Activated naive CD4-positive, alpha-beta T cell treated with anti-CD3 and anti-CD28 coated beads for 36 hours (primary cell): ENCODE measurements at regions not wholly inside any gene's neighbourhood (a gene's known extent, or its start where the extent isn't known, plus 50 kb on each side); places are given as distances from the start of the nearest gene placed in this dataset.

ENCODE experiments used
- CTCF ChIA-PET: fragments of 350-600 bp; sonication (Branson Sonifier 250); formaldehyde crosslinking; loops from one replicate; lab custom pipeline; 2021; ENCODE audit warnings: antibody characterized with exemption; lab: Charles Lee
- DNase-seq: peaks from one replicate; pipeline ENCODE4 v3.0.0-alpha.2; 2020
- H3K27ac Mint-ChIP-seq: one replicate; pipeline ENCODE4 v1.8.0; 2021; ENCODE audit warnings: mild to moderate bottlenecking, mixed read lengths
- H3K27me3 Mint-ChIP-seq: one replicate; pipeline ENCODE4 v1.8.0; 2021; ENCODE audit warnings: low read depth, mixed read lengths
- H3K36me3 Mint-ChIP-seq: one replicate; pipeline ENCODE4 v1.8.0; 2021; ENCODE audit warnings: low read depth, mixed read lengths
- H3K4me1 Mint-ChIP-seq: one replicate; pipeline ENCODE4 v1.8.0; 2021; ENCODE audit warnings: low read depth, mixed read lengths
- H3K4me3 Mint-ChIP-seq: one replicate; pipeline ENCODE4 v1.8.0; 2021; ENCODE audit warnings: mild to moderate bottlenecking, moderate library complexity, mixed read lengths
- H3K9me3 Mint-ChIP-seq: one replicate; pipeline ENCODE4 v1.8.0; 2021; ENCODE audit warnings: mixed read lengths
- intact Hi-C: fragments of 100-400 bp; cut with micrococcal nuclease; formaldehyde crosslinking; loops from one replicate; pipeline ENCODE4 v1.15.1; 2023

DNA sequence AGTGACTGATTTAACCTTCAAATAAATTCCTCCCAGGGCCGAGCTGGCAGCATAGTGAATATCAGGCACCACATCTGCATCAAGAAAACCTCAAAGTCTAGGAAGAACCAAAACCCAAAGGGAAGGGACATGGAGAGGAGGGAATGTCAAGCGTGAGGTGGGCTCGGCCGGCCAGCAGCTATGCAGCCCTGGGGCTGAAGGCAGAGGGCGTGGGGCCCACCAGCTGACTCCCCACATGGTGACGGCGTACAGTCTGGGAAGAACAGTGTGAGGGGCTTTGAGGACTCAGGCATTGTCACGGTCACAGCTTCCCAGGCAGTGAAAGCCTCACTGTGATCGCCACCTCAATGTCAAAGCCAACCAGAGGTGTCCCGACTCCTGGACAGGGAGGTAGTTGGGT is 412.5 kb downstream of the SHANK2 start:
- DNase-seq = no peak
- H3K4me3 Mint-ChIP-seq = no peak overlapping the region
- no peak overlapping the region for H3K27ac Mint-ChIP-seq
- CTCF ChIA-PET = no interaction called here
- no peaks in the 10 kb centered on the region for H3K4me1 Mint-ChIP-seq
- H3K27me3 Mint-ChIP-seq = peaks cover 10% of the 10 kb centered on the region
- peaks cover 2% of the 10 kb centered on the region for H3K36me3 Mint-ChIP-seq
- intact Hi-C loops = no loop called here
- H3K9me3 Mint-ChIP-seq = peaks cover 10% of the 10 kb centered on the region

DNA sequence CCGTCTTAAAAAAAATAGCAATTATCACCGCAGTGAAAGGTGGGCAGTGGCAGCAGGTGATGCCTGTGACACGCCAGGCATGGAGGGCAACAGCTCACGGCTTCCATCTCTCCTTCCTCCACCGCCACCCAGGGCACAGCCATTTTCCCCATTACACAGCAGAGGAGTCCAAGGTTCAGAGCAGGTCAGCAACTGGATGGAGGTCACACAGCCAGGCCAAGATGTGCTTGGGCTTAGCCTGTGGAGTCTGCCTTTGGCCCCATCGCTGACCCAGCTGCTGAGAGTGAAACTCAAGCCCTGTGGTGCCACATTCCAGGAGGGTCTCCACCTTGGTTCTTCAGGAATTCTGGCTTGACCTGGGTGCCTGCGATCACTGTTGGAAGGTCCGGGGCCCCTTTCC is 411.1 kb downstream of the SHANK2 start:
- Mint-ChIP-seq H3K27ac (no peak overlapping the region), H3K4me3 (no peak overlapping the region), H3K27me3 (peaks cover 12% of the 10 kb centered on the region), H3K4me1 (no peaks in the 10 kb centered on the region), H3K9me3 (peaks cover 10% of the 10 kb centered on the region), H3K36me3 (peaks cover 2% of the 10 kb centered on the region)
- intact Hi-C loops = no loop called here
- CTCF ChIA-PET = no interaction called here
- no peak for DNase-seq

DNA sequence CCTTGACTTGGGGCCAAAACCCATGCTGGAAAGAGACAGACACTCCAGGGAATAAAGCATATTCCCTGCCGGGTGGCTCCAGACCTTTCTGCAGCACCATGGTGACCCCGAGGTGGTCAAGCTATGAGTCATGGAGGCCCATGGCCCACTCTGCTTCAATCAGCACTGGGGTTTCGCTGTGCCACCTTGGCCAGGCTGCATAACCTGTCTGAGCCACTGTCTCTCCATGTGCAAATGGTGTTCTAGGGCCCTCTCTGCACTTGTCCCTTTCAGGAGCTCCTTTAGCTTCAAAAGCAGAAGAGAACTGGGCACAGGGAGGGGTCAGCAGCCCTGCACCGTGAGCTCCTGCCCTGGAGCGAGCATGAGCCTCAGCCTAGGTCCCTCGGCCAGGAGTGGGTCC is 410.1 kb downstream of the SHANK2 start:
- intact Hi-C loops = no loop called here
- Mint-ChIP-seq H3K4me3 (no peak overlapping the region), H3K4me1 (no peaks in the 10 kb centered on the region), H3K27ac (no peak overlapping the region), H3K36me3 (peaks cover 2% of the 10 kb centered on the region), H3K9me3 (peaks cover 9% of the 10 kb centered on the region), H3K27me3 (peaks cover 12% of the 10 kb centered on the region)
- CTCF ChIA-PET = interaction anchor here (0.7 kb wide), 1 partner anchor 16 kb away, joined by 3 read pairs; no protein-coding TSS in a partner anchor
- DNase-seq = no peak

DNA sequence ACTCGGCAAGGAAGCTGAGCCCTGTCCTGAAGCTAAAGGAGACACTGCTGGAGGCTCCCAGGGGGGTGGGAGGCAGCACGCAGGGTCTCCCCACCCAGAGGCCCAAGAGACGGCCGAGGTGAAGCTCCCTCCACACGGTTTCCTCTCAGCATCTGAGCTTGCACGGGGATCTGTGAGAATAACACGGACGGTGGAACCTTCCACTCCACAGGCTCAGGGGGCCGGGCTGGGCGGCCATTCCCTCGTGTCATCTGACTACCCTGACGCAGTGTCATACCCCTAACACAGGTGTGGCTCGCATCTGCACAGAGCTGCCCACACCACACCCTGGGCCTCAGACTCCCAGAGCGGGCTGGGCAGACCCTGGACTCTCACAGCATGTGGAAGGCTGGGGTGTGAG is 409.7 kb downstream of the SHANK2 start:
- H3K27me3 Mint-ChIP-seq = peaks cover 12% of the 10 kb centered on the region
- no peaks in the 10 kb centered on the region for H3K4me1 Mint-ChIP-seq
- H3K4me3 Mint-ChIP-seq = no peak overlapping the region
- no peak overlapping the region for H3K27ac Mint-ChIP-seq
- intact Hi-C loops = no loop called here
- H3K36me3 Mint-ChIP-seq = peaks cover 2% of the 10 kb centered on the region
- peaks cover 8% of the 10 kb centered on the region for H3K9me3 Mint-ChIP-seq
- DNase-seq = no peak
- CTCF ChIA-PET = no interaction called here

DNA sequence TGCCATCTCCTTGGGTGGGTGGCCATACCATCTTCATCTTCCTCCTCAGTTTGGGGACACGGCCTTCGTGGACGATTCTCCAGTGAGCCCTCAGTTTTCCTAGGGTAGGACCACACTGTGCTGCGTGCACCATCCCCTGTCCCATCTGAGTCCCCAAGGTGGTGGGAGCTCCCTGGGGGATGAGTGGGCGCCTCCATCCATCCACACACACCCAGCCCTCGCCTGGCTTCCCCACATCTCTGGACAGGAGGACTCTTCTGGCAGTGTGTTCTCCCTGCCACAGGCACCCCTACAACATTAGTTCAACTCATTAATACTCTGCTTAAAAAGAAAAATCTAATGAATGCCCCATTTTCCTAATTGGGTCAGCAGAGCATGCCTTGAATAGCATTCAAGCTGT is 408.5 kb downstream of the SHANK2 start:
- CTCF ChIA-PET = no interaction called here
- no peak for DNase-seq
- intact Hi-C loops = no loop called here
- no peak overlapping the region for H3K4me3 Mint-ChIP-seq
- no peaks in the 10 kb centered on the region for H3K36me3 Mint-ChIP-seq
- no peaks in the 10 kb centered on the region for H3K9me3 Mint-ChIP-seq
- peaks cover 12% of the 10 kb centered on the region for H3K27me3 Mint-ChIP-seq
- no peaks in the 10 kb centered on the region for H3K4me1 Mint-ChIP-seq
- no peak overlapping the region for H3K27ac Mint-ChIP-seq

DNA sequence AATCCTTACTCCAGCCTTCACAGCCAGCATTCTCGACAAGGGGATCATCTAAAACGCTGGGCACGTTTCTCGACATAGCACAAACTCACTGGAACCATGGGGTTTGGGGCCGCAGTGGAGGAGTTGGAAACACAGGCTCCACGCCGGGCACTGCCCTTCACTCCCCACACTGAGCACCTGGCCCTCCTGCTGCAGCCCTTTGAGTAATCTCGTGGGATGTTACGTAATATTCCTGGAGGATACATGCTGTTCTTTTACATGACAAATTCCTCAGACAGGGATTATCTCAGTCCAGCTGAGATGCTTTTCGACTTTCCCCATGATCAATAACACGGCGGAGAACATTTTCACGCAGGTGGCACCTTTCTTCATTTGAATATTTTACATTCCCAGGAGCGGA is 408.0 kb downstream of the SHANK2 start:
- intact Hi-C loops = no loop called here
- no peaks in the 10 kb centered on the region for H3K9me3 Mint-ChIP-seq
- H3K36me3 Mint-ChIP-seq = no peaks in the 10 kb centered on the region
- no peaks in the 10 kb centered on the region for H3K4me1 Mint-ChIP-seq
- CTCF ChIA-PET = no interaction called here
- peaks cover 12% of the 10 kb centered on the region for H3K27me3 Mint-ChIP-seq
- H3K4me3 Mint-ChIP-seq = no peak overlapping the region
- no peak overlapping the region for H3K27ac Mint-ChIP-seq
- no peak for DNase-seq

DNA sequence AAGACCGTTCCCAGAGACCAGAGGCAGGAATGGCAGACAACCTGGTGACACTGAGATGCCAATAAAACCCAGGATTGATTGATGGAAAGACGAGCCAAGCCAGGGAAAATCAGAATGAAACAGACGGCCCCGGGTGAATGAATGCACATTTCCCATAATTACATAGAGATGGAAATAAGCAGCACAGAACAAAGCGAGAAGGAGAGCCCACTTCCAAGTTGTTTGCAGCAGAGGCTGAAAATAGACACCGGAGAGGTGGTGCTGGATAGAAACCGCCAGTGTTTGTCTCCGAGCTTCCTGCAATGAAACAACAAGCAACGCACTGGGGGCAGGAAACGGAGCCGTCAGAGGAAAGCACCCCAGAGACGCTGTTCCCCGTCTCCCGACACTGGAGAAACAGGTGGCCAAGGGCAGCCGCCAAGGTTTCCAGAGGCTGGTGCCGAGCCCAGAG is 406.8 kb downstream of the SHANK2 start:
- Mint-ChIP-seq H3K4me3 (no peak overlapping the region), H3K27ac (no peak overlapping the region), H3K4me1 (no peaks in the 10 kb centered on the region), H3K27me3 (peaks cover 12% of the 10 kb centered on the region), H3K36me3 (no peaks in the 10 kb centered on the region), H3K9me3 (peaks cover 4% of the 10 kb centered on the region)
- no peak for DNase-seq
- intact Hi-C loops = no loop called here
- CTCF ChIA-PET = no interaction called here

DNA sequence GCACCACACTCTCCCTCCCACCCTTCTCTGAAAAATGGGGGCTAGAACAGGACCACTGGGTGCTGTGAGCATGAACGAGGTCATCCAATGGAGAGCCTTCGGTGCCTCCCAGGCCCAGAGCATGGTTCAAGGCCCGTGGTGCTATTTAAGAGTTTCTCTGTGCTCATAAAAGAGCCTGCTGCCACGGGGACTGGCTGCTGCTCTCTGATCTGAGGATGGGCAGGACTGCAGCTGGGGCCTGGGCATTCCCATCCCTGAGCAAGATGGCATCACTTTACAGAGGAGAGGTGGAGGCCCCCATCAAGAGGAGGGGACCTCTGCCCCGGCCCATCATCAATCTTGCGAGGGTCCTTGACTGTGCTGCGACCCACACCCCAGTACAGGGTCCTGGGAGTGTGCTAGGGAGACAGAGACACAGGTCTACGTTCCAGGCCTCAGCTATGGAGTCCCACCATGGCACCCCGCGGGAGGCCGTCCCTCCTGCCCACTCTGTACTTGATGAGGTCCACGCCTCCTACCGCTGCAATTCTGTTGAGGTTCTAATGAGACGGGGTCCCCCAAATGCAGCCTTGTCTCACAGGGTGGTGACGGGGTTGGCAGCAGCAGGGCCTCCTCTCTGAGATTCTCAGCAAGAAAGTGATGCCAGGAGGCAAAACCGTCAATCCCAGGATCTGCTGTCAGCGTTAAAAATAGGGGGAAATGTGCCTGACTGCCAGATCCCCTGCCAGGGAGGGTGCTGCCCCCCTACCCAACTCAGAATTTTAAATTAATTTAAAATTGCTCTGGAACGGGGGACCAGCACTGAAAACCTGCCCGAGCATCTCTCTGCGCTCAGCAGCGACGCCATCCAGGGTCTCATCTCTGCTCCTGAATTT is 405.4 kb downstream of the SHANK2 start:
- intact Hi-C loops = no loop called here
- Mint-ChIP-seq H3K36me3 (no peaks in the 10 kb centered on the region), H3K27ac (no peak overlapping the region), H3K9me3 (peaks cover 4% of the 10 kb centered on the region), H3K27me3 (peaks cover 12% of the 10 kb centered on the region), H3K4me1 (no peaks in the 10 kb centered on the region), H3K4me3 (no peak overlapping the region)
- no peak for DNase-seq
- CTCF ChIA-PET = no interaction called here

DNA sequence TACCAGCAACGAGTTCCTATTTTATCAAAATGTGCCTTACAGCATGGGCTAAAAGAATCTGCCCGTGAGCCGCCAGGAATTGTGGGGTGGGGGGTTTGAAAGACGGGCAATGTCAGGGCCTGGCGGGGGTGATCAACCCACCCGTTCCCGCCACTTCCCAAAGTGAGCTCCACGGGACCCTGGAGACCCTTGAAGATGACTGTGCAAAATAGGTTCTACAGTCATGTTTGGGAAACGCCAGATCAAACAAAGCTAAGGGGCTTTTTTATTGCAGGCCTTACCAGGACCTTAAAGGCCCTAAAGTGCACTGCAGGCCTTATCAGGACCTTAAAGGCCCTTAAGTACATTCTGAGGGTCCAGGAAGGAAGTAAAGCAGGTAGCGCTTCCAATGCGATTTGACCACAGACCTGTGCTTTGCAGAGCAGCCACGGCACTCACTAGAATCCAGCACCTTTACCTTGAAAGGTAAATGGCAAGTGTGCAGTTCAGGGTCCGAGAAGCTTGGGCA is 404.1 kb downstream of the SHANK2 start:
- peaks cover 4% of the 10 kb centered on the region for H3K9me3 Mint-ChIP-seq

DNA sequence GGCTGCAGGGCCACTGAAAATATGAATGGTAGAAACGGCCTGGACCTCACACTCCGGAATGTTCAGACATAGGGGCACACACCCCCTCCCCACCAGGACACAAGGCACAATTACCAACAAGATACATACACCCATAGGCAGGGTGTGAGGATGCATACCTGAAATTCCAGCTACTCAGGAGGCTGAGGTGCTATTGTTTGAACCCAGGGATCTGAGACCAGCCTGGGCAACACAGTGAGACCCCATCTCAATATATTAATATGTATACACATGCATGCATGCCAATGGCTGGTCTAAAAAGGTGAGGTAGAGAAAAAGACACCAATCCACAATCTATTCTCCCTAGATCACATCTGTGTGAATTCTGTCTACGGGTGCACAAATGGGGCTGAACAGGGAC is 403.3 kb downstream of the SHANK2 start:
- Mint-ChIP-seq H3K27ac (no peak overlapping the region), H3K4me1 (no peaks in the 10 kb centered on the region), H3K4me3 (no peak overlapping the region), H3K36me3 (no peaks in the 10 kb centered on the region), H3K9me3 (peaks cover 4% of the 10 kb centered on the region), H3K27me3 (peaks cover 8% of the 10 kb centered on the region)
- intact Hi-C loops = no loop called here
- no peak for DNase-seq
- CTCF ChIA-PET = no interaction called here

More for the DNA sequence above, 404.1 kb downstream of the SHANK2 start:
- Mint-ChIP-seq H3K27me3 (peaks cover 10% of the 10 kb centered on the region), H3K27ac (no peak overlapping the region), H3K36me3 (no peaks in the 10 kb centered on the region), H3K4me3 (no peak overlapping the region), H3K4me1 (no peaks in the 10 kb centered on the region)
- CTCF ChIA-PET = no interaction called here
- no peak for DNase-seq
- intact Hi-C loops = no loop called here

DNA sequence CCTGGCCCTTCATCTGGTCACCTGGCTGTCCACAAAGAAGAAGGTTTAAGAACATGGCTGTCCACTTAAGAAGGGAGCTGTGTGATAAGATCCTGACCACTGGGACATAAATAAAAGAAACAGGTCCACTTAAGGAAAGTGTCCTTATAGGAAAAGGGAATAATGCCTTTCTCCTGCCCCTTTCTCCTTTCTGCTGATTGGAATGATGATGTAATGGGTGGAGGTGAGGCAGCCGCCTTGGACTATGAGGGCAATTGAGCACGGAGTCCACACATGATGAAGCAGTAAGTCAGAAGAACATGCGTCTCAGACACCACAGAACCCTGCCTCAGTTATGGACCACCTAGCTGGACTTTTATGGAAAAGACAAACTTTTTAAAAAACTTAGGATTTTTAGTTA is 401.1 kb downstream of the SHANK2 start:
- intact Hi-C loops = no loop called here
- no peak for DNase-seq
- Mint-ChIP-seq H3K27ac (no peak overlapping the region), H3K36me3 (no peaks in the 10 kb centered on the region), H3K4me1 (no peaks in the 10 kb centered on the region), H3K9me3 (peaks cover 4% of the 10 kb centered on the region), H3K27me3 (peaks cover 2% of the 10 kb centered on the region), H3K4me3 (no peak overlapping the region)
- CTCF ChIA-PET = no interaction called here

DNA sequence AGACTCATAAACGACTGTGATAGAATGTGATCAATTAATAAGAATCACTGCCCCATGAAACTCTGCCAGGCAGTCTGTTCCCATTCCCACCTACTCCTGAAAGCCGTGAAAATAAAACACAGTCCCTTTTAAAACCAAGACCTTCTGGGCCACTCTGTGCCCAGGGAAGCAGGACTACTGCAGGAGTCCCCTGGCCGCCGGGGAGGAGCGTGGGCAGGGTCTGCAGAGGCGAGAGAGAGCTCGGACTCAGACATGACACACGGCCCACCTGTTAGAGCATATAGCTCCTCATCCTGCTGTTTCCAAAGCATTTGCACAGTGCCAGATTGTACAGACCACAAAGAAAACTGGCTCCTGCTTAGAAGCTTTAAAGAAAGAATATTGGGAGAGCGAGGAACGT is 400.5 kb downstream of the SHANK2 start:
- Mint-ChIP-seq H3K27ac (no peak overlapping the region), H3K27me3 (peaks cover 2% of the 10 kb centered on the region), H3K4me1 (no peaks in the 10 kb centered on the region), H3K36me3 (no peaks in the 10 kb centered on the region), H3K4me3 (no peak overlapping the region), H3K9me3 (peaks cover 4% of the 10 kb centered on the region)
- intact Hi-C loops = no loop called here
- no peak for DNase-seq
- CTCF ChIA-PET = no interaction called here
